ENCODE measurements at regions not wholly inside any gene's neighbourhood (a gene's known extent, or its start where the extent isn't known, plus 50 kb on each side); places are given as distances from the start of the nearest gene placed in this dataset.

- DNase-seq, result no peak
These were observed 83.3 kb downstream of the EDEM1 start for GRCh38 chr3:5270666-5271371.

- DNase-seq, result no peak
These were observed 83.8 kb downstream of the EDEM1 start for GRCh38 chr3:5271372-5271683.

GRCh38 chr3:5272387-5272786, 84.9 kb downstream of the EDEM1 start:
- no peak for DNase-seq

GRCh38 chr3:5274091-5274490, 86.6 kb downstream of the EDEM1 start:
- DNase-seq, result no peak

GRCh38 chr3:5275529-5275928, 88.0 kb downstream of the EDEM1 start:
- no peak for DNase-seq

- DNase-seq, result no peak
These were observed 89.4 kb downstream of the EDEM1 start for GRCh38 chr3:5276934-5277333.

- no peak for DNase-seq
These were observed 90.2 kb downstream of the EDEM1 start for GRCh38 chr3:5277612-5278236.

GRCh38 chr3:5278666-5279065, 91.2 kb downstream of the EDEM1 start:
- no peak for DNase-seq

- no peak for DNase-seq
These were observed 95.2 kb downstream of the EDEM1 start for GRCh38 chr3:5282703-5283102.

- no peak for DNase-seq
These were observed 97.9 kb downstream of the EDEM1 start for GRCh38 chr3:5285439-5285838.

GRCh38 chr3:5290915-5291314, 103.4 kb downstream of the EDEM1 start:
- no peak for DNase-seq

- DNase-seq, result no peak
These were observed 105.0 kb downstream of the EDEM1 start for GRCh38 chr3:5292512-5292911.

GRCh38 chr3:5293207-5293606, 105.7 kb downstream of the EDEM1 start:
- DNase-seq, result no peak

- DNase-seq, result no peak
These were observed 106.8 kb downstream of the EDEM1 start for GRCh38 chr3:5294356-5294755.

- DNase-seq, result no peak
These were observed 107.7 kb downstream of the EDEM1 start for GRCh38 chr3:5295191-5295690.

GRCh38 chr3:5296362-5296761, 108.9 kb downstream of the EDEM1 start:
- DNase-seq, result no peak

- no peak for DNase-seq
These were observed 110.4 kb downstream of the EDEM1 start for GRCh38 chr3:5297895-5298294.

- no peak for DNase-seq
These were observed 110.9 kb downstream of the EDEM1 start for GRCh38 chr3:5298453-5298852.

- DNase-seq, result no peak
These were observed 111.7 kb downstream of the EDEM1 start for GRCh38 chr3:5299161-5299560.

GRCh38 chr3:5300638-5301037, 113.1 kb downstream of the EDEM1 start:
- DNase-seq, result no peak

- no peak for DNase-seq
These were observed 114.3 kb downstream of the EDEM1 start for GRCh38 chr3:5301651-5302297.

- DNase-seq, result no peak
These were observed 115.2 kb downstream of the EDEM1 start for GRCh38 chr3:5302661-5303060.

- no peak for DNase-seq
These were observed 116.7 kb downstream of the EDEM1 start for GRCh38 chr3:5304188-5304587.

Measured in activated CD4-positive, alpha-beta T cell treated with anti-CD3 and anti-CD28 coated beads, Interleukin-2, amount 50 U/mL, for 48 hours (primary cell).